Chondrocyte (in vitro differentiated cells): ENCODE measurements at regions not wholly inside any gene's neighbourhood (a gene's known extent, or its start where the extent isn't known, plus 50 kb on each side); places are given as distances from the start of the nearest gene placed in this dataset.

ENCODE experiments used
- DNase-seq: peaks from one replicate; pipeline ENCODE4 v3.0.0; 2021; ENCODE audit warnings: mixed read lengths, low spot score
- H3K27ac Mint-ChIP-seq: one replicate; pipeline ENCODE4 v1.8.0; 2021; ENCODE audit warnings: mild to moderate bottlenecking, moderate library complexity, mixed read lengths; ENCODE audit not compliant: unreplicated experiment
- H3K27me3 Mint-ChIP-seq: 2 replicates; pipeline ENCODE4 v1.8.0; 2021; ENCODE audit warnings: low read depth, mixed read lengths
- H3K36me3 Mint-ChIP-seq: 2 replicates; pipeline ENCODE4 v1.8.0; 2021; ENCODE audit warnings: low read depth, mixed read lengths
- H3K4me1 Mint-ChIP-seq: 2 replicates; pipeline ENCODE4 v1.8.0; 2021; ENCODE audit warnings: low read depth, mild to moderate bottlenecking, mixed read lengths
- H3K4me3 Mint-ChIP-seq: one replicate; pipeline ENCODE4 v1.8.0; 2021; ENCODE audit warnings: mild to moderate bottlenecking, moderate library complexity, mixed read lengths; ENCODE audit not compliant: unreplicated experiment
- H3K9me3 Mint-ChIP-seq: 2 replicates; pipeline ENCODE4 v1.8.0; 2021; ENCODE audit warnings: low read depth, mixed read lengths
- TF ChIP-seq, protein P1 (sequence below): fragments of 200-600 bp; sonication (generic); IDR thresholded peaks from 2 replicates; pipeline ENCODE4 v1.5.0; 2021; ENCODE audit warnings: antibody characterized with exemption, mild to moderate bottlenecking, moderate library complexity

DNA sequence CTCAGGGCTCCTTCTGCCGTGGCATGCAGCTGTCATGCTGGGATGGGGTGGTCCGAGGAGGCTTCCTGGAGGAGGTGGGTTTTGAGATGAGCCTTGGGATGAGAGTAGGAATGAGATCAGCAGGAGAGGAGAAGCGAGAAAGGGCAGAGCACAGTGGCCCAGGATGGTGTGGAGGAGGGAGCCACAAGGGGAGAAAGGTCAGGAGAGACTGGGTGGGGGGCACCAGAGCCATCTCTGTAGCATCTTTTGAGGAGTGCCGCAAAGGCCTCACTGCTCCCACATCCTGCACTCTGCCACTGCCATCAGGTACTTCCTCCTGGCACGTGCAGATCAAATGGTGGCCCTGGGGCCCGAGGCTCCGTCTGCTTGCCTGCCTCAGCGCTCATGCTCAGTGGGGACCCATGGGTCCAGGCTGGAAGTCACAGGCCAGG is 150.2 kb downstream of the MACROH2A1 start:
- H3K27me3 Mint-ChIP-seq, result no peaks in the 10 kb centered on the region
- H3K9me3 Mint-ChIP-seq, result no peaks in the 10 kb centered on the region
- H3K4me1 Mint-ChIP-seq, result peaks cover 28% of the 10 kb centered on the region
- TF ChIP-seq, protein P1, sequence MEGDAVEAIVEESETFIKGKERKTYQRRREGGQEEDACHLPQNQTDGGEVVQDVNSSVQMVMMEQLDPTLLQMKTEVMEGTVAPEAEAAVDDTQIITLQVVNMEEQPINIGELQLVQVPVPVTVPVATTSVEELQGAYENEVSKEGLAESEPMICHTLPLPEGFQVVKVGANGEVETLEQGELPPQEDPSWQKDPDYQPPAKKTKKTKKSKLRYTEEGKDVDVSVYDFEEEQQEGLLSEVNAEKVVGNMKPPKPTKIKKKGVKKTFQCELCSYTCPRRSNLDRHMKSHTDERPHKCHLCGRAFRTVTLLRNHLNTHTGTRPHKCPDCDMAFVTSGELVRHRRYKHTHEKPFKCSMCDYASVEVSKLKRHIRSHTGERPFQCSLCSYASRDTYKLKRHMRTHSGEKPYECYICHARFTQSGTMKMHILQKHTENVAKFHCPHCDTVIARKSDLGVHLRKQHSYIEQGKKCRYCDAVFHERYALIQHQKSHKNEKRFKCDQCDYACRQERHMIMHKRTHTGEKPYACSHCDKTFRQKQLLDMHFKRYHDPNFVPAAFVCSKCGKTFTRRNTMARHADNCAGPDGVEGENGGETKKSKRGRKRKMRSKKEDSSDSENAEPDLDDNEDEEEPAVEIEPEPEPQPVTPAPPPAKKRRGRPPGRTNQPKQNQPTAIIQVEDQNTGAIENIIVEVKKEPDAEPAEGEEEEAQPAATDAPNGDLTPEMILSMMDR, result no peak
- DNase-seq, result peak; percentile 64
- H3K36me3 Mint-ChIP-seq, result no peaks in the 10 kb centered on the region
- H3K27ac Mint-ChIP-seq, result no peak overlapping the region
- H3K4me3 Mint-ChIP-seq, result no peak overlapping the region

DNA sequence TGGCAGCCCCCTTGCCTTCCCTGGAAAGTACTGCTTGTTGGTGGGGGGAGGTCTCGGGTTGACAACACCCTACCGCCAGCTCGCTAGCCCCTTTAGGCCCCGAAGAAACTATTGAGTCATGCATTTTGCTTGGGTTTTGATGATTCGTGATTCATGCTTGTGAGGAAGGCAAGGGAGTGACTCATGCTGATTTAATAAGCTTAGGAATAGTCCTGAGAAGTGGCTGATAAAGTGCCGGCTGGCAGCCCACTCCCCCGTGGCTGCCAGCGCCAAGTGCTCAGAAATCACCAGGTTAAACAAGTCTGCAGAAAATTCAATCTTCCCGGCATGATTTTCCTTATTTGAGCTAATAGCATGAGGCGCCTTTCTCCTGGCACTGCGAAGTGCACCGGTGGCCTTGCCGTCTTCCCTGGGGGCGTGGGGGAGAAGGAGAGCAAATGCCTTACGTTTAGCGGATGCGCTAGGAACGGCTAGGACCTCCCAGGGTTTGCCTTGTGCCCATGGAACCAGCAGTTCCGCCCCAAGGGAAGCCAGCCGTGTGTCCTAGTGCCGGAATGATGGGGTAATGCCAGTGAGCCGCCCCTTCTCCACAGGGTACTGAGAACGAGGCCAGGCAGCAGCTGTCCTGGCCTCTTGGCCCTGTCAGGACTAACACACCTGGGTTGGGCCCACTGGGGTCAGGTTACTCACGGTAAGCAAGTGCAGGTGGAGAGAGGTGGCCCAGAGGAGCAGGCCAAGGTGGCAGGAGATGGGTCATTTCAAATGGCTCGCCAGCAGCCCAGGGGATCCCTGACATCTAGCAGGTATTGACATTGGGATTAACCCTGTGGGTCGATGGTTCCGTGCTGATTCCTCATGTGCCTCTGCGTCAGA is 151.9 kb downstream of the MACROH2A1 start:
- DNase-seq, result peak; percentile 76
- H3K27me3 Mint-ChIP-seq, result no peaks in the 10 kb centered on the region
- H3K4me3 Mint-ChIP-seq, result peak overlapping the region; percentile 51
- H3K9me3 Mint-ChIP-seq, result no peaks in the 10 kb centered on the region
- TF ChIP-seq, protein P1, result no peak
- H3K4me1 Mint-ChIP-seq, result peaks cover 39% of the 10 kb centered on the region
- no peaks in the 10 kb centered on the region for H3K36me3 Mint-ChIP-seq
- peak overlapping the region; percentile 93 for H3K27ac Mint-ChIP-seq

DNA sequence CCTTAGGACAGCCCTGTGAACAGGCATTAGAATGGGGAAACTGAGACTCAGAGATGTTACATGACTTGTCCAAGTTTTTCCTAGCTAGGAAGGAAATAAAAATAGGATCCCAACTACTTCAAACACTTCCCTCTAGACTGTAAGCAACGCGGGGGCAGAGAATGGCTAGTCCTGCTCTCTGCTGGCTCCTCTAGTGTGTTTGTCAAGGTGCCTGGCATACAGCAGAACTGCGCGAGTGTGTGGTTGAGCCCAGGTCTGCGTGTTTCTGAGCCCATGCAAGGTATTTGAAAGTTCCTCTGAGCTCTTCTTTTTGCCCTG is 152.5 kb downstream of the MACROH2A1 start:
- peak overlapping the region; percentile 51 for H3K4me3 Mint-ChIP-seq
- H3K4me1 Mint-ChIP-seq, result peaks cover 44% of the 10 kb centered on the region

DNA sequence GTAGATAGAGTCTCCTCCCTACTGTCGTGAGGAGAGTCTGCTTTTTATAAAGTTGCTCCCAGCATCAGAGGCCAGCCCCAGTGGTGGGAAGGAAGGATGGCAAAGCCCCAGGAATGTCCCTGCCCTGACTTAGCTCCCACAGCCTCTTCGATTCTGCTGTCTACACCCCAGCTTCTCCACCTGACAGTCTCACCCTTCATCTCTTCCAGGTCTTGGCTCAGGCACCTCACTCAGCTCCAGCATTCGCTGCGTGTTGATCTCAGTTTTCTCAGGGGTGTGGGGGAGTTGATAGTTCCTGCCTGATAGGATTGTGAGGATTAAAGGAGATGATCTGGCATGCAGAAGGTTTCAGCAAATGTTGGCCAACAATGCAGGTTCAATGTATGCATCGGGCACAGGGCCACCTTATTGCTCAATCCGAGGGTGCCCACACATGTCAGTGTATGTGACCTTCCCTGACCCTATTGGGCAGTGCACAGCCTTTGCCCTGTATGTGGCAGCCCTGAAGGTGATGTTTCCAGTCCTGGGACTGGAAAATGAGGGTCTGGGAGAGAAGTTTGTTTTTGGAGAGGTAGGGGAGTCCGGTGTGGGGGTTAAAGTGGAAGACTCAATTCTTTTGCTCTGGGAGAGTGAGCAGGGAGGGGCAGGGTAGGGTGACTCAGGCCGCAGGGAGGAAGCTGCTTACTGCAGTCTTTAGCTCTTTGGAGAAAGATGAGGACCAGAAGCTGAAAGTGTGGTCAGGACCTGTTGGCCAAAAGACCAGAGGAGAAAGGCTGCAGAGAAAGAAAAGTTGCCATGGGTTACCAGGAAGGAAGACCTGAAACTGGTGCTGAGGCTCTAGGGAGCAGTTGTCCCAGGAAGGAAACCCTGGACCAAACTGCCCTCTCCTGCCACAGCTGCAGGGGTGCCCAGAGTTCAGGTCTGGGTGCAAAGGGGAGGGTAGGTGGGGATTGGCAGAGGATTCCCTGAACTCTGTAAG is 153.2 kb downstream of the MACROH2A1 start:
- Mint-ChIP-seq H3K9me3 (no peaks in the 10 kb centered on the region), H3K4me1 (peaks cover 52% of the 10 kb centered on the region), H3K36me3 (no peaks in the 10 kb centered on the region), H3K4me3 (peak overlapping the region; percentile 2), H3K27ac (peak overlapping the region; percentile 2), H3K27me3 (no peaks in the 10 kb centered on the region)
- no peak for DNase-seq
- TF ChIP-seq, protein P1, result no peak

More for the DNA sequence above, 152.5 kb downstream of the MACROH2A1 start:
- no peaks in the 10 kb centered on the region for H3K36me3 Mint-ChIP-seq
- H3K27me3 Mint-ChIP-seq, result no peaks in the 10 kb centered on the region
- peak; percentile 44 for DNase-seq
- TF ChIP-seq, protein P1, result no peak
- H3K27ac Mint-ChIP-seq, result peak overlapping the region; percentile 93
- no peaks in the 10 kb centered on the region for H3K9me3 Mint-ChIP-seq

DNA sequence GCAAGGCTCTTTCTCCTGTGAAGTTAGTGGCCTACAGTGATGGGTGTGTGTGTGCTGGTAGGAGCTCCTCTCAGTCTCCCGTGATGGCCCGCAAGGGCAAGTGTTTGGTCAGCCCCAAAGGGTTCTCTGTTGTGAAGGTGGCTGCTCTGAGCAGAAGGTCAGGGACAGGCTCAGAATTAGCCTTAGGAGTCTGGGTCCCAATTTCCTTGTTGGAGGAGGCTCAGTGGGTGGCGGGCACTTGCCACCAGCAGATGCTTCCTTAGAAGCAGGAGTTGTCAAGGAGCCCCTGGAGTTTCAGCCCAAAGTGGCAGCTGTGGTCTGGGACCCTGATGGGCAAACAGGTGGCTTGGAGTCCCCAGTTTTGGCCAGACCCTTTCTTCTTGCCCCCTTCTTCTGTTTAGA is 154.4 kb downstream of the MACROH2A1 start:
- Mint-ChIP-seq H3K36me3 (no peaks in the 10 kb centered on the region), H3K4me1 (peaks cover 53% of the 10 kb centered on the region), H3K9me3 (no peaks in the 10 kb centered on the region), H3K27ac (no peak overlapping the region), H3K4me3 (no peak overlapping the region), H3K27me3 (no peaks in the 10 kb centered on the region)
- TF ChIP-seq, protein P1, result no peak
- DNase-seq, result no peak
